T-cell (primary cell): ENCODE measurements at regions not wholly inside any gene's neighbourhood (a gene's known extent, or its start where the extent isn't known, plus 50 kb on each side); places are given as distances from the start of the nearest gene placed in this dataset.

Experiments used
- ATAC-seq, 4 experiments: fragments of 200-7000 bp in 3 of 4; fragments of 150-1000 bp in 1 of 4; cut with Tn5 transposase; replicated peaks in 1 of 4; 1 replicate in 3 of 4; 2 replicates in 1 of 4; pipeline ENCODE4 v1.10.0; 2021; ENCODE audit warnings: moderate library complexity in 3 of 4, mild to moderate bottlenecking in 2 of 4, moderate number of reproducible peaks in 1 of 4
- CTCF ChIA-PET, 2 donors: fragments of 300-600 bp; sonication (Branson Sonifier 250); formaldehyde crosslinking; loops; one replicate each; lab custom pipeline; 2022; ENCODE audit warnings: antibody characterized with exemption in 2 of 2; lab: Charles Lee
- POLR2A ChIA-PET, 2 donors: fragments of 300-600 bp; sonication (Branson Sonifier 250); formaldehyde crosslinking; loops; one replicate each; lab custom pipeline; 2022; ENCODE audit warnings: antibody characterized with exemption in 2 of 2; lab: Charles Lee
- DNase-seq, 35 experiments: peaks; one replicate each; pipeline versions ENCODE4 v3.0.0 to v3.0.0-alpha.2; 2013 to 2023
- H3K27ac ChIP-seq: one replicate; pipeline ENCODE4 v1.5.1; 2013; ENCODE audit warnings: low read length
- H3K27me3 ChIP-seq, 2 experiments: replicated peaks in 1 of 2; 1 replicate in 1 of 2; 2 replicates in 1 of 2; pipeline versions ENCODE4 v1.6.1 to v1.7.0; 2013; ENCODE audit warnings: low read length in 1 of 2, mixed read lengths in 1 of 2; ENCODE audit not compliant: control insufficient read depth in 2 of 2, insufficient read depth in 2 of 2; ENCODE audit errors: extremely low read depth in 1 of 2
- H3K36me3 ChIP-seq, 2 donors: 1 replicate in 1 of 2; 2 replicates in 1 of 2; pipeline versions ENCODE4 v1.6.1 to v1.7.0; 2013; ENCODE audit warnings: low read length in 1 of 2; ENCODE audit not compliant: control insufficient read depth in 2 of 2, insufficient read depth in 1 of 2; ENCODE audit errors: extremely low read depth in 1 of 2
- H3K4me1 ChIP-seq, 2 experiments: 1 replicate in 1 of 2; 2 replicates in 1 of 2; pipeline versions ENCODE4 v1.6.1 to v1.7.0; 2013; ENCODE audit warnings: low read length in 2 of 2, mixed read lengths in 1 of 2; ENCODE audit not compliant: insufficient read depth in 2 of 2, control insufficient read depth in 1 of 2; ENCODE audit errors: extremely low read depth in 1 of 2
- H3K4me3 ChIP-seq, 2 donors: 1 replicate in 1 of 2; 2 replicates in 1 of 2; pipeline versions ENCODE4 v1.5.1 to v1.7.0; 2013; ENCODE audit warnings: mild to moderate bottlenecking in 2 of 2, low read length in 1 of 2, moderate library complexity in 1 of 2; ENCODE audit not compliant: control insufficient read depth in 1 of 2; ENCODE audit errors: extremely low read depth in 1 of 2
- H3K9me3 ChIP-seq: 2 replicates; pipeline ENCODE4 v1.7.0; 2013
- H3K27ac Mint-ChIP-seq, 2 donors: one replicate each; pipeline ENCODE4 v1.8.0; 2020 to 2021; ENCODE audit warnings: mild to moderate bottlenecking in 2 of 2, mixed read lengths in 2 of 2
- H3K27me3 Mint-ChIP-seq, 2 donors: one replicate each; pipeline ENCODE4 v1.8.0; 2021 to 2022; ENCODE audit warnings: mixed read lengths in 2 of 2
- H3K36me3 Mint-ChIP-seq: one replicate; pipeline ENCODE4 v1.8.0; 2021; ENCODE audit warnings: mixed read lengths
- H3K4me1 Mint-ChIP-seq, 3 donors: one replicate each; pipeline ENCODE4 v1.8.0; 2020 to 2022; ENCODE audit warnings: mixed read lengths in 3 of 3, mild to moderate bottlenecking in 1 of 3
- H3K4me3 Mint-ChIP-seq, 3 donors: one replicate each; pipeline ENCODE4 v1.8.0; 2020 to 2022; ENCODE audit warnings: mild to moderate bottlenecking in 3 of 3, mixed read lengths in 3 of 3, moderate library complexity in 3 of 3
- H3K9me3 Mint-ChIP-seq, 3 donors: one replicate each; pipeline ENCODE4 v1.8.0; 2020 to 2022; ENCODE audit warnings: mixed read lengths in 3 of 3
- WGBS: methylation state at CpG from one replicate; pipeline ENCODE4 v1.1.5; 2013; ENCODE audit warnings: missing lambda C conversion rate; ENCODE audit not compliant: insufficient coverage; 5-methylcytosine and 5-hydroxymethylcytosine counted together

DNA sequence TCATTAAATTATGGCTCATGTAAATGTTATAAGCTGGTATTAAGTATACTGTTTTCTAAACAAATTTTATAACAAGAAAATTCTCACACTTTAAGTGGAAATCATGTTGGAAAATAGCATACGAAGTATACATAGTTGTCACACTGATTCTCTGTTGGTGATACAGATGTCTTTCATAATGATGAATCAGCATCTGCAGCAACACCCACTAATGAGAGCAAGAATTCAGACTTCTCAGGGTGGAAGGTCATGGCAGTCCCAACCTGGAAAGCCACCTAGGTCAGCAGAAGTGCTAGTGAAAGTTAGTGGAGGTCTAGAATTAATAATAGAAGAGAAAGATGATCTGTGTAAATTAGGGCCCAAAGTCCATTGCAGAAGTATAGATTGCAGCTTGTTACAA lies 719.7 kb upstream of the MIR17HG start:
- no peaks in the 10 kb centered on the region for H3K36me3 ChIP-seq
- no peak overlapping the region for H3K4me3 ChIP-seq
- WGBS = no CpG with 5 or more reads among the region's 1 CpG
- Mint-ChIP-seq H3K36me3 (no peaks in the 10 kb centered on the region), H3K9me3 (peaks cover 3 to 10% (median 3%) of the 10 kb centered on the region in 3 donors), H3K27me3 (no peaks in the 10 kb centered on the region), H3K27ac (no peak overlapping the region), H3K4me3 (no peak overlapping the region), H3K4me1 (no peaks in the 10 kb centered on the region)
- H3K4me1 ChIP-seq = no peaks in the 10 kb centered on the region
- ChIA-PET POLR2A (interaction anchor here in 1 of 2 donors (0.6 kb wide), 1 partner anchor 903 kb away, joined by 3 read pairs; no protein-coding TSS in a partner anchor), CTCF (no interaction called here)
- H3K9me3 ChIP-seq = no peaks in the 10 kb centered on the region
- no peak for ATAC-seq
- no peak for DNase-seq
- no peaks in the 10 kb centered on the region for H3K27me3 ChIP-seq
- H3K27ac ChIP-seq = no peak overlapping the region

GRCh38 chr13:90628471-90628870 lies 719.0 kb upstream of the MIR17HG start:
- DNase-seq (no peak), ATAC-seq (no peak)
- ChIA-PET POLR2A (no interaction called here), CTCF (no interaction called here)
- Histone ChIP-seq H3K9me3 (no peaks in the 10 kb centered on the region), H3K36me3 (no peaks in the 10 kb centered on the region), H3K4me1 (no peaks in the 10 kb centered on the region), H3K27ac (no peak overlapping the region), H3K4me3 (no peak overlapping the region), H3K27me3 (no peaks in the 10 kb centered on the region)
- no peak overlapping the region for H3K27ac Mint-ChIP-seq
- no peaks in the 10 kb centered on the region for H3K36me3 Mint-ChIP-seq
- no CpG with 5 or more reads among the region's 4 CpGs for WGBS
- H3K27me3 Mint-ChIP-seq = no peaks in the 10 kb centered on the region
- no peaks in the 10 kb centered on the region for H3K4me1 Mint-ChIP-seq
- H3K4me3 Mint-ChIP-seq = no peak overlapping the region
- peaks cover 0 to 10% (median 3%) of the 10 kb centered on the region in 3 donors for H3K9me3 Mint-ChIP-seq

DNA sequence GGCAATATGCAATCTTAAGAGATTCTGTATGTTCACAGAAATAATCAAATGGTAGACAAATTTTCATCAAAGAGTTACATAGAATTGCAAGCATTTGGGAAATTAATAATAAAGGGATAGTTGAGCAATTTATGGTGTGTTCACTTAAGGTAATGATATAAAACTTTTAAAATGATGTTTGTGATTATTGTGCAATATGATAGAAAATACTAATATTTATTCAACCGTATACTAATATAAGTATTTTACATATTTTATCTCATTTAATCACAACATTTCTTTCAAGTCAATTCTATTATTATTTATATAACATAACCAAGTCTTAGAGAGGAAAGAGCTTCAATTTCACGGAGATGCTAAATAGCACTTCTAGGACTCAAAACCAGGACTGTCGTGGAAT lies 716.8 kb upstream of the MIR17HG start:
- ATAC-seq = no peak
- WGBS = no CpG with 5 or more reads among the region's 3 CpGs
- Histone ChIP-seq H3K4me1 (no peaks in the 10 kb centered on the region), H3K9me3 (no peaks in the 10 kb centered on the region), H3K4me3 (no peak overlapping the region), H3K27ac (no peak overlapping the region), H3K27me3 (no peaks in the 10 kb centered on the region), H3K36me3 (no peaks in the 10 kb centered on the region)
- Mint-ChIP-seq H3K9me3 (peaks cover 0 to 10% (median 0%) of the 10 kb centered on the region in 3 donors), H3K4me1 (no peaks in the 10 kb centered on the region), H3K27me3 (no peaks in the 10 kb centered on the region), H3K27ac (no peak overlapping the region), H3K4me3 (no peak overlapping the region), H3K36me3 (no peaks in the 10 kb centered on the region)
- ChIA-PET CTCF (no interaction called here), POLR2A (no interaction called here)
- no peak for DNase-seq

GRCh38 chr13:90632184-90632583 lies 715.3 kb upstream of the MIR17HG start:
- no CpG with 5 or more reads among the region's 3 CpGs for whole genome bisulfite sequencing
- ChIA-PET POLR2A (no interaction called here), CTCF (no interaction called here)
- H3K27ac ChIP-seq = no peak overlapping the region
- Mint-ChIP-seq H3K27ac (no peak overlapping the region), H3K4me3 (no peak overlapping the region), H3K27me3 (no peaks in the 10 kb centered on the region), H3K4me1 (no peaks in the 10 kb centered on the region), H3K36me3 (no peaks in the 10 kb centered on the region), H3K9me3 (peaks cover 0 to 10% (median 1%) of the 10 kb centered on the region in 3 donors)
- H3K27me3 ChIP-seq = no peaks in the 10 kb centered on the region
- no peak for DNase-seq
- ATAC-seq = no peak
- H3K9me3 ChIP-seq = no peaks in the 10 kb centered on the region
- H3K36me3 ChIP-seq = no peaks in the 10 kb centered on the region
- no peak overlapping the region for H3K4me3 ChIP-seq
- H3K4me1 ChIP-seq = no peaks in the 10 kb centered on the region

- Histone ChIP-seq H3K4me1 (no peaks in the 10 kb centered on the region), H3K9me3 (no peaks in the 10 kb centered on the region), H3K27ac (no peak overlapping the region), H3K36me3 (no peaks in the 10 kb centered on the region), H3K4me3 (no peak overlapping the region), H3K27me3 (no peaks in the 10 kb centered on the region)
- Mint-ChIP-seq H3K4me3 (no peak overlapping the region), H3K9me3 (peaks cover 0 to 10% (median 7%) of the 10 kb centered on the region in 3 donors), H3K27ac (no peak overlapping the region), H3K27me3 (no peaks in the 10 kb centered on the region), H3K4me1 (no peaks in the 10 kb centered on the region), H3K36me3 (no peaks in the 10 kb centered on the region)
- ATAC-seq = no peak
- ChIA-PET POLR2A (no interaction called here), CTCF (interaction anchor here in 1 of 2 donors (0.7 kb wide), 1 partner anchor 7 kb away, joined by 3 read pairs; no protein-coding TSS in a partner anchor)
- DNase-seq = no peak
These were observed 713.6 kb upstream of the MIR17HG start for GRCh38 chr13:90633849-90634248.

DNA sequence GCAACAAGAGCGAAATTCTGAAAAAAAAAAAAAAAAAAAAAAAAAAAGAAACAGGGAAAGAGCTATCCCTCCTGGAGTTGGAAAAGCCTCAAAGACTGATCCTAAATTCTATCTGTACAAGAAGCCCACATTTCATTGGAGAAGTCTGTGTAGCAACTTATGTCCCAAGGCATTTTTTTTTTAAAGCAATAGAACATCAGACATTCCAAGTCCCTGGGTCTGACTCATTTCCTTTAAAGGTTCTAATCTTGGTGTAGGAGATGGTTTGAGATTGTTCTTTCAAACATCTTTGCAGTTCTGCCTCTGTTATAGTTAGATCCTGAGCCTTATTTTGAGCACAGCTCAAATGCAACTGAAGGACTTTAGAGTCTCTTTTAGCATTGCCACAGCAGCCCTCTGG lies 706.5 kb upstream of the MIR17HG start:
- Histone ChIP-seq H3K4me1 (no peaks in the 10 kb centered on the region), H3K36me3 (no peaks in the 10 kb centered on the region), H3K27ac (no peak overlapping the region), H3K4me3 (no peak overlapping the region), H3K27me3 (no peaks in the 10 kb centered on the region), H3K9me3 (no peaks in the 10 kb centered on the region)
- ATAC-seq = no peak
- Mint-ChIP-seq H3K36me3 (no peaks in the 10 kb centered on the region), H3K4me1 (no peaks in the 10 kb centered on the region), H3K9me3 (peaks cover 9 to 15% (median 13%) of the 10 kb centered on the region in 3 donors), H3K27ac (no peak overlapping the region), H3K27me3 (no peaks in the 10 kb centered on the region), H3K4me3 (no peak overlapping the region)
- ChIA-PET POLR2A (interaction anchor here in 1 of 2 donors (0.6 kb wide), 1 partner anchor 51 kb away, joined by 6 read pairs; no protein-coding TSS in a partner anchor), CTCF (interaction anchor here in 1 of 2 donors (0.6 kb wide), 1 partner anchor 155 kb away, joined by 4 read pairs; no protein-coding TSS in a partner anchor)
- DNase-seq = no peak
- WGBS = no CpG with 5 or more reads among the region's 1 CpG

DNA sequence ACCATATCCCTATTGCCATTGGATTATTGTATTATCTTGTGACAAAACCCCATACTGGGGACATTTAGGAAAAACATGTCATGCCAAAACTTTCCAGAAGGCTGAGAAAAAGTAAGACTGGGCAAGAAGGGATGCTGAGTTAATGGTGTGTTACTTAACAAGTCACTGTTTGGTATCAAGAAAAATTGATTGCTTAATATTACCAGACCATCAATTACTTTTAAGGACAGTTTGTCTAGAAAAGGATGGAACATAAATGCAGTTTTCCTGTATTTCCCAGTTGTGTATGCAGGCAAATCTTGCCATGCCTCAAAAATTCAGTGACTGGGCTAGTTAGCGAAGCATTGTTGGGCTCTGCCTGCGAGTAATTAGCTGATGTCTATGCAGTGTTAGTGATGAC lies 705.6 kb upstream of the MIR17HG start:
- H3K9me3 ChIP-seq = peaks cover 2% of the 10 kb centered on the region
- H3K27ac ChIP-seq = no peak overlapping the region
- ATAC-seq (no peak), DNase-seq (no peak)
- no peak overlapping the region for H3K4me3 Mint-ChIP-seq
- 71% methylated on average over 1 of the region's 2 CpGs for WGBS
- H3K4me1 ChIP-seq = no peaks in the 10 kb centered on the region
- no peak overlapping the region for H3K4me3 ChIP-seq
- H3K9me3 Mint-ChIP-seq = peaks cover 9 to 22% (median 17%) of the 10 kb centered on the region in 3 donors
- ChIA-PET POLR2A (no interaction called here), CTCF (no interaction called here)
- H3K27me3 Mint-ChIP-seq = no peaks in the 10 kb centered on the region
- H3K4me1 Mint-ChIP-seq = no peaks in the 10 kb centered on the region
- H3K36me3 ChIP-seq = no peaks in the 10 kb centered on the region
- no peaks in the 10 kb centered on the region for H3K36me3 Mint-ChIP-seq
- no peaks in the 10 kb centered on the region for H3K27me3 ChIP-seq
- no peak overlapping the region for H3K27ac Mint-ChIP-seq
